Breast epithelium (tissue), 3 donors: ENCODE measurements at regions not wholly inside any gene's neighbourhood (a gene's known extent, or its start where the extent isn't known, plus 50 kb on each side); places are given as distances from the start of the nearest gene placed in this dataset.

ENCODE experiments used
- POLR2A ChIP-seq: fragments of 450-650 bp; IDR thresholded peaks from one replicate; pipeline ENCODE4 v1.6.1; 2016; ENCODE audit warnings: antibody characterized with exemption, mild to moderate bottlenecking, moderate library complexity
- POLR2AphosphoS5 ChIP-seq, 3 donors: sonication (generic); formaldehyde crosslinking; IDR thresholded peaks; one replicate each; pipeline ENCODE4 v1.6.1; 2017; ENCODE audit warnings: antibody characterized with exemption in 3 of 3
- TF ChIP-seq, protein P1 (sequence below), 3 donors: fragments of 450-650 bp; IDR thresholded peaks; one replicate each; pipeline ENCODE4 v1.5.1; 2016 to 2017; ENCODE audit warnings: antibody characterized with exemption in 3 of 3, mild to moderate bottlenecking in 3 of 3, moderate library complexity in 3 of 3

DNA sequence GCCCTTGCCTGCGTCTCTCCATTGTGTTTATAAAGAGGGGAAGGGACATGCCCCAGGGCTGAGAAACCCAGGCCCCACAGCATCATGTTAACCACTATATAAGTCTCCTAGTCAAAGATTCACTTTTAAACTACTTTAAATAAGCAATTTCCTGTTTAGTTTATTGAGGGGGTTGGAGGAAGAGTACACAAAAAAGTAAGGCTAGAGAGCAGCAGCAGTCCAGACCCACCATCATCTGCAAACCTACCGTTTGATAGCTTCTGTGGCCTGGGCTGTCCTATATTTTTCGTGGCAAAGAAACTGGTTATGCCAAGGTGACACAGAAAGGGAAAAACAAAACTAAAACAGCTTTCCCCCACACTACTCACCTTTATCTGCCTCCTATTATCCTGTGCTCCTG lies 646.1 kb downstream of the IRS1 start:
- TF ChIP-seq, protein P1, sequence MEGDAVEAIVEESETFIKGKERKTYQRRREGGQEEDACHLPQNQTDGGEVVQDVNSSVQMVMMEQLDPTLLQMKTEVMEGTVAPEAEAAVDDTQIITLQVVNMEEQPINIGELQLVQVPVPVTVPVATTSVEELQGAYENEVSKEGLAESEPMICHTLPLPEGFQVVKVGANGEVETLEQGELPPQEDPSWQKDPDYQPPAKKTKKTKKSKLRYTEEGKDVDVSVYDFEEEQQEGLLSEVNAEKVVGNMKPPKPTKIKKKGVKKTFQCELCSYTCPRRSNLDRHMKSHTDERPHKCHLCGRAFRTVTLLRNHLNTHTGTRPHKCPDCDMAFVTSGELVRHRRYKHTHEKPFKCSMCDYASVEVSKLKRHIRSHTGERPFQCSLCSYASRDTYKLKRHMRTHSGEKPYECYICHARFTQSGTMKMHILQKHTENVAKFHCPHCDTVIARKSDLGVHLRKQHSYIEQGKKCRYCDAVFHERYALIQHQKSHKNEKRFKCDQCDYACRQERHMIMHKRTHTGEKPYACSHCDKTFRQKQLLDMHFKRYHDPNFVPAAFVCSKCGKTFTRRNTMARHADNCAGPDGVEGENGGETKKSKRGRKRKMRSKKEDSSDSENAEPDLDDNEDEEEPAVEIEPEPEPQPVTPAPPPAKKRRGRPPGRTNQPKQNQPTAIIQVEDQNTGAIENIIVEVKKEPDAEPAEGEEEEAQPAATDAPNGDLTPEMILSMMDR (IDR thresholded peaks at IDR 0.05), result no peak
- TF ChIP-seq POLR2A, result no peak
- TF ChIP-seq POLR2AphosphoS5 (IDR thresholded peaks at IDR 0.05), result no peak
